ENCODE measurements at regions not wholly inside any gene's neighbourhood (a gene's known extent, or its start where the extent isn't known, plus 50 kb on each side); places are given as distances from the start of the nearest gene placed in this dataset.
"Not testable (repeated sequence)": the region's sequence is repeated elsewhere in the genome, so short reads cannot be mapped to it uniquely, and the experiment has no call there.

DNA sequence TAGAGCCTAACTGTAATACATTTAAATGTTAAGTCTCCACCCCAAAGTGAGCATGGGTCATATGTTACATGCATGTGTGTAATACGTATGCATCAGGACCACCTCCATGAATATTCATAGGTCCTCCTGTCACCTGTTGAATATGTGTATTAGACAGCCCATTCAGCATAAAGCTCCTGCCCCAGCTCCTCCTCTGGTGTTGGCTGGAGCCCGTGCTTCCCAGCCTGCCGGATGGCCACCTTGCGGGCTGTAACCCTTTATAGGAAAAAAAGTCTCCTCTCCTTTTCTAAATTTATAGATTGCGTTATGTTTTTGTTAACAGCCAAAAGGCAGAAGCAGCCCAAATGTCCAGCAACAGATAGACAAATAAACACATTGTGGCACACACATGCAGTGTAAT, 299.5 kb downstream of the MED10 start:
- no peak overlapping the region for H3K27ac Mint-ChIP-seq
- no peaks in the 10 kb centered on the region; the same call in 1 of the 2 replicates for H3K27me3 Mint-ChIP-seq (ENCODE audit: low read depth)
- DNase-seq (ENCODE audit: low spot score) = no peak
- H3K4me3 Mint-ChIP-seq = no peak overlapping the region
- POLR2A ChIA-PET = no interaction called here
- TF ChIP-seq, protein P1, sequence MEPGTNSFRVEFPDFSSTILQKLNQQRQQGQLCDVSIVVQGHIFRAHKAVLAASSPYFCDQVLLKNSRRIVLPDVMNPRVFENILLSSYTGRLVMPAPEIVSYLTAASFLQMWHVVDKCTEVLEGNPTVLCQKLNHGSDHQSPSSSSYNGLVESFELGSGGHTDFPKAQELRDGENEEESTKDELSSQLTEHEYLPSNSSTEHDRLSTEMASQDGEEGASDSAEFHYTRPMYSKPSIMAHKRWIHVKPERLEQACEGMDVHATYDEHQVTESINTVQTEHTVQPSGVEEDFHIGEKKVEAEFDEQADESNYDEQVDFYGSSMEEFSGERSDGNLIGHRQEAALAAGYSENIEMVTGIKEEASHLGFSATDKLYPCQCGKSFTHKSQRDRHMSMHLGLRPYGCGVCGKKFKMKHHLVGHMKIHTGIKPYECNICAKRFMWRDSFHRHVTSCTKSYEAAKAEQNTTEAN (CRISPR knock-in tag; IDR thresholded peaks at IDR 0.05) = no peak
- TF ChIP-seq SMAD3 (CRISPR knock-in tag; IDR thresholded peaks at IDR 0.05; ENCODE audit: borderline replicate concordance) = no peak
- TF ChIP-seq, protein P2, sequence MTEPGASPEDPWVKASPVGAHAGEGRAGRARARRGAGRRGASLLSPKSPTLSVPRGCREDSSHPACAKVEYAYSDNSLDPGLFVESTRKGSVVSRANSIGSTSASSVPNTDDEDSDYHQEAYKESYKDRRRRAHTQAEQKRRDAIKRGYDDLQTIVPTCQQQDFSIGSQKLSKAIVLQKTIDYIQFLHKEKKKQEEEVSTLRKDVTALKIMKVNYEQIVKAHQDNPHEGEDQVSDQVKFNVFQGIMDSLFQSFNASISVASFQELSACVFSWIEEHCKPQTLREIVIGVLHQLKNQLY (CRISPR knock-in tag; IDR thresholded peaks at IDR 0.05) = no peak
- TF ChIP-seq JUN (CRISPR knock-in tag; IDR thresholded peaks at IDR 0.05) = no peak
- no peak for TF ChIP-seq KAT7 (CRISPR knock-in tag; IDR thresholded peaks at IDR 0.05; ENCODE audit: borderline replicate concordance)
- TF ChIP-seq JAZF1 (CRISPR knock-in tag; IDR thresholded peaks at IDR 0.05) = no peak
- TF ChIP-seq, protein P3, sequence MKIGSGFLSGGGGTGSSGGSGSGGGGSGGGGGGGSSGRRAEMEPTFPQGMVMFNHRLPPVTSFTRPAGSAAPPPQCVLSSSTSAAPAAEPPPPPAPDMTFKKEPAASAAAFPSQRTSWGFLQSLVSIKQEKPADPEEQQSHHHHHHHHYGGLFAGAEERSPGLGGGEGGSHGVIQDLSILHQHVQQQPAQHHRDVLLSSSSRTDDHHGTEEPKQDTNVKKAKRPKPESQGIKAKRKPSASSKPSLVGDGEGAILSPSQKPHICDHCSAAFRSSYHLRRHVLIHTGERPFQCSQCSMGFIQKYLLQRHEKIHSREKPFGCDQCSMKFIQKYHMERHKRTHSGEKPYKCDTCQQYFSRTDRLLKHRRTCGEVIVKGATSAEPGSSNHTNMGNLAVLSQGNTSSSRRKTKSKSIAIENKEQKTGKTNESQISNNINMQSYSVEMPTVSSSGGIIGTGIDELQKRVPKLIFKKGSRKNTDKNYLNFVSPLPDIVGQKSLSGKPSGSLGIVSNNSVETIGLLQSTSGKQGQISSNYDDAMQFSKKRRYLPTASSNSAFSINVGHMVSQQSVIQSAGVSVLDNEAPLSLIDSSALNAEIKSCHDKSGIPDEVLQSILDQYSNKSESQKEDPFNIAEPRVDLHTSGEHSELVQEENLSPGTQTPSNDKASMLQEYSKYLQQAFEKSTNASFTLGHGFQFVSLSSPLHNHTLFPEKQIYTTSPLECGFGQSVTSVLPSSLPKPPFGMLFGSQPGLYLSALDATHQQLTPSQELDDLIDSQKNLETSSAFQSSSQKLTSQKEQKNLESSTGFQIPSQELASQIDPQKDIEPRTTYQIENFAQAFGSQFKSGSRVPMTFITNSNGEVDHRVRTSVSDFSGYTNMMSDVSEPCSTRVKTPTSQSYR (CRISPR knock-in tag; IDR thresholded peaks at IDR 0.05) = no peak
- TF ChIP-seq HMGXB4 (CRISPR knock-in tag; IDR thresholded peaks at IDR 0.05) = no peak
- TF ChIP-seq GABPB1 (CRISPR knock-in tag; IDR thresholded peaks at IDR 0.05) = no peak
- CTCF ChIA-PET = no interaction called here
- H3K36me3 Mint-ChIP-seq = no peaks in the 10 kb centered on the region
- peaks cover 5% of the 10 kb centered on the region; the same call in 1 of the 2 replicates for H3K9me3 Mint-ChIP-seq
- H3K4me1 Mint-ChIP-seq = peaks cover 6% of the 10 kb centered on the region
- no peak for ATAC-seq

DNA sequence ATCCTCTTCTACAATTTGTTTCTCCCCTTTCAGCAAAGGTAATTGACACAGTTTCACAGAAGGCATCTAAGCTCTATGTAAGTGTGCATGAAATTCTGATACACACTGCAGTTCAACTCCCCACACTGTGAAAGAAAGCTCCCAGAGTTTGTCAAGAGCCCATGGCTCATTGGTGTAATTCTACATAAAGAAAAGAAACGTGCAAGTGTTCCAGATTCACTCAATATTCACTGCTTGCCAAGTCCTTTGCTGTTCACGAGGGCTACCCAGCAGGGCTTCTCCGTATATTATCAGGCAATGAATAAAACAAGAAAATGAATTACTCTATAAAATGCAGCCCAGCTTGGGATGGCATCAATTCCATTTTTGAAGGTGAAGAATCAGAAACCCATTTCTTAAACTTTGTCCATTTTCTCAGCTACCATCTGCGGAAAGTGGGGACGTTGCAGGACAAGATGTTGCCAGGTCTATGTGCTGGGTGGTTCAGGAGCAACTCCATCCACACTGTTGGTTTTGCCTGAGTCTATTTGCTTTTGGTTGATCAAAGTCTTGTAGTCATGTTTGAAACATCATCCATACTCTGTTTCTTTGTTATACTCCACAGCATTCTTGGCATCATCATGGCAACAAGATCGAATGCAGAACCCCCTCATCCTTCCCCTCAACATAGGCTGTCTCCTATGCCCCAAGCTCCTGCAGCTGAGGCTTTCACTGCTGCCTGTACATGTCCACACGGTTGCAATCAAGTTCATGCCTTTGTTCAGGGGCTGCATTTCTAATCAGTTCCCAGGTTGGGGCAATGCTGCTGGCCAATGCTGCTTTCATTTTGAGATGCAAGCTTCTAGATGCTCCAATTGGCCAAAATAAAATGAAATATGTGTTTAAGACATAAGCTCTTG, 301.8 kb downstream of the MED10 start:
- Mint-ChIP-seq H3K27me3 (ENCODE audit: low read depth) (no peaks in the 10 kb centered on the region; the same call in 1 of the 2 replicates), H3K4me3 (no peak overlapping the region), H3K4me1 (no peaks in the 10 kb centered on the region), H3K9me3 (peaks cover 20% of the 10 kb centered on the region), H3K36me3 (0 out of 2 replicates have a peak, but pooled peaks cover under 1% of the 10 kb centered on the region), H3K27ac (no peak overlapping the region)
- DNase-seq (ENCODE audit: low spot score) (no peak), ATAC-seq (no peak)
- ChIA-PET POLR2A (no interaction called here), CTCF (no interaction called here)
- no peak for TF ChIP-seq HMGXB4 (CRISPR knock-in tag; IDR thresholded peaks at IDR 0.05)
- TF ChIP-seq E2F1 (CRISPR knock-in tag; IDR thresholded peaks at IDR 0.05) = no peak
- TF ChIP-seq, protein P4, sequence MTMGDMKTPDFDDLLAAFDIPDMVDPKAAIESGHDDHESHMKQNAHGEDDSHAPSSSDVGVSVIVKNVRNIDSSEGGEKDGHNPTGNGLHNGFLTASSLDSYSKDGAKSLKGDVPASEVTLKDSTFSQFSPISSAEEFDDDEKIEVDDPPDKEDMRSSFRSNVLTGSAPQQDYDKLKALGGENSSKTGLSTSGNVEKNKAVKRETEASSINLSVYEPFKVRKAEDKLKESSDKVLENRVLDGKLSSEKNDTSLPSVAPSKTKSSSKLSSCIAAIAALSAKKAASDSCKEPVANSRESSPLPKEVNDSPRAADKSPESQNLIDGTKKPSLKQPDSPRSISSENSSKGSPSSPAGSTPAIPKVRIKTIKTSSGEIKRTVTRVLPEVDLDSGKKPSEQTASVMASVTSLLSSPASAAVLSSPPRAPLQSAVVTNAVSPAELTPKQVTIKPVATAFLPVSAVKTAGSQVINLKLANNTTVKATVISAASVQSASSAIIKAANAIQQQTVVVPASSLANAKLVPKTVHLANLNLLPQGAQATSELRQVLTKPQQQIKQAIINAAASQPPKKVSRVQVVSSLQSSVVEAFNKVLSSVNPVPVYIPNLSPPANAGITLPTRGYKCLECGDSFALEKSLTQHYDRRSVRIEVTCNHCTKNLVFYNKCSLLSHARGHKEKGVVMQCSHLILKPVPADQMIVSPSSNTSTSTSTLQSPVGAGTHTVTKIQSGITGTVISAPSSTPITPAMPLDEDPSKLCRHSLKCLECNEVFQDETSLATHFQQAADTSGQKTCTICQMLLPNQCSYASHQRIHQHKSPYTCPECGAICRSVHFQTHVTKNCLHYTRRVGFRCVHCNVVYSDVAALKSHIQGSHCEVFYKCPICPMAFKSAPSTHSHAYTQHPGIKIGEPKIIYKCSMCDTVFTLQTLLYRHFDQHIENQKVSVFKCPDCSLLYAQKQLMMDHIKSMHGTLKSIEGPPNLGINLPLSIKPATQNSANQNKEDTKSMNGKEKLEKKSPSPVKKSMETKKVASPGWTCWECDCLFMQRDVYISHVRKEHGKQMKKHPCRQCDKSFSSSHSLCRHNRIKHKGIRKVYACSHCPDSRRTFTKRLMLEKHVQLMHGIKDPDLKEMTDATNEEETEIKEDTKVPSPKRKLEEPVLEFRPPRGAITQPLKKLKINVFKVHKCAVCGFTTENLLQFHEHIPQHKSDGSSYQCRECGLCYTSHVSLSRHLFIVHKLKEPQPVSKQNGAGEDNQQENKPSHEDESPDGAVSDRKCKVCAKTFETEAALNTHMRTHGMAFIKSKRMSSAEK (CRISPR knock-in tag; IDR thresholded peaks at IDR 0.05; ENCODE audit: borderline replicate concordance) = no peak
- TF ChIP-seq TP53 (CRISPR knock-in tag; IDR thresholded peaks at IDR 0.05) = no peak

DNA sequence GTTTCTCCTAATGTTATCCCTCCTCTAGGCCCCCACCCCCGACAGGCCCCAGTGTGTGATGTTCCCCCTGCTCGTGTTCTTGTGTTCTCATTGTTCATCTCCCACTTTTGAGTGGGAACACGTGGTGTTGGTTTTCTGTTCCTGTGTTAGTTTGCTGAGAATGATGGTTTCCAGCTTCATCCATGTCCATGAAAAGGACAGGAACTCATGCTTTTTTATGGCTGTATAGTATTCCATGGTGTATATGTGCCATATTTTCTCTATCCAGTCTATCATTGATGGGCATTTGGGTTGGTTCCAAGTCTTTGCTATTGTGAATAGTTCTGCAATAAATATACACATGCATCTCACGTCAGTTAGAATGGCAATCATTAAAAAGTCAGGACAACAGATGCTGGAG, 305.9 kb downstream of the MED10 start:
- H3K36me3 Mint-ChIP-seq; H3K27ac Mint-ChIP-seq; CTCF ChIA-PET; DNase-seq (ENCODE audit: low spot score); POLR2A ChIA-PET; ATAC-seq; H3K4me3 Mint-ChIP-seq: not testable (repeated sequence)
- Mint-ChIP-seq H3K4me1 (peaks cover 24% of the 10 kb centered on the region), H3K27me3 (ENCODE audit: low read depth) (peaks cover 12% of the 10 kb centered on the region), H3K9me3 (peaks cover 22% of the 10 kb centered on the region)
